Fibroblast of lung (primary cell): ENCODE measurements at regions not wholly inside any gene's neighbourhood (a gene's known extent, or its start where the extent isn't known, plus 50 kb on each side); places are given as distances from the start of the nearest gene placed in this dataset.

Experiments used
- EZH2 ChIP-seq: IDR thresholded peaks from 2 replicates; pipeline ENCODE4 v1.5.1; 2012; ENCODE audit warnings: low read length, control low read depth, mild to moderate bottlenecking; ENCODE audit errors: missing control alignments
- TF ChIP-seq, protein P1 (sequence below), 2 donors: IDR thresholded peaks in 1 of 2; conservative IDR thresholded peaks in 1 of 2; 1 replicate in 1 of 2; 2 replicates in 1 of 2; pipeline ENCODE4 v1.5.1; 2011 to 2012; ENCODE audit warnings: low read length in 2 of 2, control low read depth in 1 of 2, inconsistent platforms in 1 of 2, low read depth in 1 of 2, mild to moderate bottlenecking in 1 of 2

DNA sequence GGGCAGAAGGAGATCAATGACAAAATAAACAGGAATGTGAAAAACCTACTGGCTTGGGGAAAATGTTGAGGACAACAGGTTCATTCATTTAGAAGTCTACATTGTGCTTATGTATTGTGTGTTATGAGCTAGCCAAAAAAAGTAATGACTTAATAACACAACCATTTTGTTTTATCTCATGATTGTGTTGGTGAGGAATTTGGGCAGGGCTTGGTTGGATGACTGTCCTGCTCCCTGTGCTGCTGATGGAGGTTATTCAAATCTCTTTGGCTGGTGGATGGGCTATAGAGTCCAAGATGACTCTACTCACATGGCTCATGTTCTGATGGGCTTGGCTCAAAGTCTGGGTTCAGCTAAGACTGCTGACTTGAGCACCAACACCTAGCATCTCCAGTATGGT lies 116.3 kb downstream of the HS3ST1 start:
- TF ChIP-seq, protein P1, sequence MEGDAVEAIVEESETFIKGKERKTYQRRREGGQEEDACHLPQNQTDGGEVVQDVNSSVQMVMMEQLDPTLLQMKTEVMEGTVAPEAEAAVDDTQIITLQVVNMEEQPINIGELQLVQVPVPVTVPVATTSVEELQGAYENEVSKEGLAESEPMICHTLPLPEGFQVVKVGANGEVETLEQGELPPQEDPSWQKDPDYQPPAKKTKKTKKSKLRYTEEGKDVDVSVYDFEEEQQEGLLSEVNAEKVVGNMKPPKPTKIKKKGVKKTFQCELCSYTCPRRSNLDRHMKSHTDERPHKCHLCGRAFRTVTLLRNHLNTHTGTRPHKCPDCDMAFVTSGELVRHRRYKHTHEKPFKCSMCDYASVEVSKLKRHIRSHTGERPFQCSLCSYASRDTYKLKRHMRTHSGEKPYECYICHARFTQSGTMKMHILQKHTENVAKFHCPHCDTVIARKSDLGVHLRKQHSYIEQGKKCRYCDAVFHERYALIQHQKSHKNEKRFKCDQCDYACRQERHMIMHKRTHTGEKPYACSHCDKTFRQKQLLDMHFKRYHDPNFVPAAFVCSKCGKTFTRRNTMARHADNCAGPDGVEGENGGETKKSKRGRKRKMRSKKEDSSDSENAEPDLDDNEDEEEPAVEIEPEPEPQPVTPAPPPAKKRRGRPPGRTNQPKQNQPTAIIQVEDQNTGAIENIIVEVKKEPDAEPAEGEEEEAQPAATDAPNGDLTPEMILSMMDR (conservative IDR thresholded peaks at IDR 0.05 in 1 of 2, IDR thresholded peaks at IDR 0.05 in 1 of 2; ENCODE audit: low read depth in 1 of 2, low read length in 2 of 2) = no peak
- TF ChIP-seq EZH2 = no peak
